Loucy (cell line): ENCODE measurements at regions not wholly inside any gene's neighbourhood (a gene's known extent, or its start where the extent isn't known, plus 50 kb on each side); places are given as distances from the start of the nearest gene placed in this dataset.

ENCODE experiments used
- H2AFZ ChIP-seq: fragments of 200-600 bp; sonication (generic); 2 replicates; pipeline ENCODE4 v1.6.0; 2016; ENCODE audit warnings: antibody characterized with exemption, mild to moderate bottlenecking, low read length, moderate library complexity
- H3F3A ChIP-seq: fragments of 200-600 bp; 2 replicates; pipeline ENCODE4 v1.6.0; 2016; ENCODE audit warnings: antibody characterized with exemption, low read depth, mild to moderate bottlenecking
- H3K27me3 ChIP-seq: fragments of 200-600 bp; sonication (generic); 2 replicates; pipeline ENCODE4 v1.6.1; 2014; ENCODE audit warnings: low read length, mild to moderate bottlenecking; ENCODE audit not compliant: insufficient read depth, poor library complexity, severe bottlenecking
- H3K36me3 ChIP-seq: fragments of 200-600 bp; sonication (generic); 2 replicates; pipeline ENCODE4 v1.6.1; 2016; ENCODE audit warnings: low read length; ENCODE audit not compliant: insufficient read depth
- H3K4me1 ChIP-seq: fragments of 200-600 bp; sonication (generic); 2 replicates; pipeline ENCODE4 v1.5.1; 2014; ENCODE audit warnings: low read length, mild to moderate bottlenecking; ENCODE audit not compliant: insufficient read depth, poor library complexity, severe bottlenecking
- H3K4me2 ChIP-seq: fragments of 200-600 bp; sonication (generic); 2 replicates; pipeline ENCODE4 v1.6.0; 2014; ENCODE audit warnings: antibody characterized with exemption, low read length, low read depth, mild to moderate bottlenecking; ENCODE audit not compliant: poor library complexity, severe bottlenecking
- H3K4me3 ChIP-seq: fragments of 200-600 bp; sonication (generic); 2 replicates; pipeline ENCODE4 v1.5.1; 2014; ENCODE audit warnings: low read length, mild to moderate bottlenecking, mixed read lengths; ENCODE audit not compliant: poor library complexity, severe bottlenecking
- H3K79me2 ChIP-seq: fragments of 200-600 bp; sonication (generic); 2 replicates; pipeline ENCODE4 v1.6.1; 2014; ENCODE audit warnings: low read length; ENCODE audit not compliant: insufficient read depth
- H3K9ac ChIP-seq: fragments of 200-600 bp; sonication (generic); 2 replicates; pipeline ENCODE4 v1.6.0; 2014; ENCODE audit warnings: mild to moderate bottlenecking, low read depth, low read length, moderate library complexity; ENCODE audit not compliant: poor library complexity, severe bottlenecking
- H3K9me2 ChIP-seq: fragments of 200-600 bp; sonication (generic); replicated peaks from 2 replicates; pipeline ENCODE4 v1.6.1; 2016; ENCODE audit warnings: low read depth, low read length, mixed read lengths
- H3K9me3 ChIP-seq: fragments of 200-600 bp; sonication (generic); 2 replicates; pipeline ENCODE4 v1.6.1; 2014; ENCODE audit warnings: mild to moderate bottlenecking, antibody characterized with exemption, low read length, low read depth; ENCODE audit not compliant: insufficient read depth
- H4K20me1 ChIP-seq: fragments of 200-600 bp; sonication (generic); 2 replicates; pipeline ENCODE4 v1.6.0; 2014; ENCODE audit warnings: antibody characterized with exemption, low read length, mild to moderate bottlenecking; ENCODE audit not compliant: insufficient read depth, poor library complexity, severe bottlenecking
- EZH2phosphoT487 ChIP-seq: fragments of 200-600 bp; IDR thresholded peaks from 2 replicates; pipeline ENCODE4 v1.6.1; 2018; ENCODE audit warnings: antibody characterized with exemption, mild to moderate bottlenecking, moderate library complexity, borderline replicate concordance
- TF ChIP-seq, protein P1 (sequence below): fragments of 200-600 bp; sonication (generic); conservative IDR thresholded peaks from 2 replicates; pipeline ENCODE4 v1.5.1; 2014; ENCODE audit warnings: mild to moderate bottlenecking, antibody characterized with exemption, low read length

DNA sequence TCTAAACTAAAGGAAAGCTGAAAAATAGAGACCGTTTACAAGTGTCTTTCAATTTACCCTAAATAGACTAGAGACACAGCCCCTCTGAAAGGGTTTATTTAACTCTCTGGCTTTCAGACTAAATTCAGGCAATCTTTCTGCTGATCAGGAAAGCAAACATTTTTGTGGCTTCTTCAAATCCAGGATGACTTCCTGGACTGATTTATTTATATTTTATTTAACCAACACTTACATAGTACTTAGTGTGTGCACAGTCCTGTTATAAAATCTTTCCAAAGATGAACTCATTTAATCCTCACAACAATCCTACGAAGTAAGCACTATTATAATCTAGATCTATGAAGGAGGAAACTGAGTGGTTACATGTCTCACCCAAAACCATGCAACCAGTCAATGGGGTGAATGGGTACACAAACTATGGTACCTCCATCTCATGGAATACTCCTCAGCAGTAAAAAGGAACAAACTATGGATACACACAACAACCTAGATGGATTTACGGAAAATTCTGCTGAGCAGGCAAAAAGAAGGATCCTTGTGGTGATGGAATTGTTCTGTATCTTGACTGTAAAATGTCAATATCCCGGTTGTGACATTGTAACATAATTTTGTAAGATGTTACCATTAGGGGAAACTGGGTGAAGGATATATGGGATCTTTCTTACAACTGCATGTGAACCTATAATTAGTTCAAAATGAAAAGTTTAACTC, 64.1 kb upstream of the MAMLD1 start:
- Histone ChIP-seq H3K9ac (no peak overlapping the region), H3K4me2 (no peak overlapping the region), H3K9me3 (no peaks in the 10 kb centered on the region), H3K4me1 (no peaks in the 10 kb centered on the region), H3K36me3 (no peaks in the 10 kb centered on the region), H3K79me2 (no peaks in the 10 kb centered on the region), H2AFZ (no peak overlapping the region), H3K4me3 (no peak overlapping the region), H4K20me1 (no peaks in the 10 kb centered on the region), H3K27me3 (no peaks in the 10 kb centered on the region), H3F3A (no peaks in the 10 kb centered on the region), H3K9me2 (no peaks in the 10 kb centered on the region)
- no peak for TF ChIP-seq EZH2phosphoT487
- TF ChIP-seq, protein P1, sequence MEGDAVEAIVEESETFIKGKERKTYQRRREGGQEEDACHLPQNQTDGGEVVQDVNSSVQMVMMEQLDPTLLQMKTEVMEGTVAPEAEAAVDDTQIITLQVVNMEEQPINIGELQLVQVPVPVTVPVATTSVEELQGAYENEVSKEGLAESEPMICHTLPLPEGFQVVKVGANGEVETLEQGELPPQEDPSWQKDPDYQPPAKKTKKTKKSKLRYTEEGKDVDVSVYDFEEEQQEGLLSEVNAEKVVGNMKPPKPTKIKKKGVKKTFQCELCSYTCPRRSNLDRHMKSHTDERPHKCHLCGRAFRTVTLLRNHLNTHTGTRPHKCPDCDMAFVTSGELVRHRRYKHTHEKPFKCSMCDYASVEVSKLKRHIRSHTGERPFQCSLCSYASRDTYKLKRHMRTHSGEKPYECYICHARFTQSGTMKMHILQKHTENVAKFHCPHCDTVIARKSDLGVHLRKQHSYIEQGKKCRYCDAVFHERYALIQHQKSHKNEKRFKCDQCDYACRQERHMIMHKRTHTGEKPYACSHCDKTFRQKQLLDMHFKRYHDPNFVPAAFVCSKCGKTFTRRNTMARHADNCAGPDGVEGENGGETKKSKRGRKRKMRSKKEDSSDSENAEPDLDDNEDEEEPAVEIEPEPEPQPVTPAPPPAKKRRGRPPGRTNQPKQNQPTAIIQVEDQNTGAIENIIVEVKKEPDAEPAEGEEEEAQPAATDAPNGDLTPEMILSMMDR, result no peak

DNA sequence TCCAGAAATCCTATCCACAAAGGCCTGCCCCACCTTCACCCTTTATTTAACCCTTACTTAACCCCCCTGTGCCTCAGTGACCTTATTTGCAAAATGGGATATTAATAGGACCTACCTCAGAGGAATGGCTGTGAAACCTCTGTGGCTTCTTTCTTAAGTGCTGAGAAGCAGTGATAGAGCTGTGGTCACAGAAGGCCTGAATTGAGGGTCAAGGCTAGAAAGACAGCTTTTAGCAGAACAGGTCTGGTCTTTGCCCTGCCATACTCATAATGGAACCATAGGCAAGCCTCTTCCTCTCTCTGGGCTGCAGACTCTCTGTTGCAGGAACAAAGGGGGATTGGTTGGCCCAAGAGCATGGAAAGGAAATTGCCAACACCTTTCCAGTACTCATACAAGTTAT, 63.5 kb upstream of the MAMLD1 start:
- H4K20me1 ChIP-seq, result no peaks in the 10 kb centered on the region
- no peak overlapping the region for H3K4me2 ChIP-seq
- H3K9me3 ChIP-seq, result no peaks in the 10 kb centered on the region

GRCh38 chrX:150303386-150304097, 59.6 kb upstream of the MAMLD1 start:
- Histone ChIP-seq H3K4me3 (no peak overlapping the region), H3K9me3 (no peaks in the 10 kb centered on the region), H3K36me3 (no peaks in the 10 kb centered on the region), H2AFZ (no peak overlapping the region), H3K9me2 (no peaks in the 10 kb centered on the region), H3K4me2 (no peak overlapping the region), H4K20me1 (no peaks in the 10 kb centered on the region), H3K4me1 (peaks cover 7% of the 10 kb centered on the region), H3F3A (no peaks in the 10 kb centered on the region), H3K79me2 (no peaks in the 10 kb centered on the region), H3K27me3 (no peaks in the 10 kb centered on the region), H3K9ac (no peak overlapping the region)
- no peak for TF ChIP-seq EZH2phosphoT487
- TF ChIP-seq, protein P1, result no peak

More for the DNA sequence above, 63.5 kb upstream of the MAMLD1 start:
- Histone ChIP-seq H3K4me1 (no peaks in the 10 kb centered on the region), H3K9me2 (no peaks in the 10 kb centered on the region), H3K27me3 (no peaks in the 10 kb centered on the region), H3K79me2 (no peaks in the 10 kb centered on the region), H3F3A (no peaks in the 10 kb centered on the region), H3K4me3 (no peak overlapping the region), H2AFZ (no peak overlapping the region), H3K9ac (no peak overlapping the region), H3K36me3 (no peaks in the 10 kb centered on the region)
- TF ChIP-seq, protein P1, result no peak
- TF ChIP-seq EZH2phosphoT487, result no peak
